ENCODE measurements at regions not wholly inside any gene's neighbourhood (a gene's known extent, or its start where the extent isn't known, plus 50 kb on each side); places are given as distances from the start of the nearest gene placed in this dataset.

DNA sequence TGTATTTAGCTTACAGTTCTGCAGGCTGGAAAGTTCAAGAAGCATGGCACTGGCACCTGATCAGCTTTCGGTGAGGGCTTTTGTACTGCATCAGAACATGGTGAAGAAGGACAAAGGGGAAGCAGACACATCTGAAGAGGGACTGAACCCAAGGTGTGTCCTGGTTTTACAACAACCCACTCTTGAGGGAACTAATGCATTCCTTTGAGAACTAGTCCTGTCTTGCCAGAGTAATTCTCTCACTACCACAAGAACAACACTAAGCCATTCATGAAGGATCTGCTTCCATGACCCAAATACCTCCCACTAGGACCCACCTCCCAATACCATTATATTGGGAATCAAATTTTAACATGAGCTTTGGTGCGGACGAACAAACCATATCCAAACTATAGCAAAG, 93.6 kb downstream of the RFC3 start:
- TF ChIP-seq, protein P1, sequence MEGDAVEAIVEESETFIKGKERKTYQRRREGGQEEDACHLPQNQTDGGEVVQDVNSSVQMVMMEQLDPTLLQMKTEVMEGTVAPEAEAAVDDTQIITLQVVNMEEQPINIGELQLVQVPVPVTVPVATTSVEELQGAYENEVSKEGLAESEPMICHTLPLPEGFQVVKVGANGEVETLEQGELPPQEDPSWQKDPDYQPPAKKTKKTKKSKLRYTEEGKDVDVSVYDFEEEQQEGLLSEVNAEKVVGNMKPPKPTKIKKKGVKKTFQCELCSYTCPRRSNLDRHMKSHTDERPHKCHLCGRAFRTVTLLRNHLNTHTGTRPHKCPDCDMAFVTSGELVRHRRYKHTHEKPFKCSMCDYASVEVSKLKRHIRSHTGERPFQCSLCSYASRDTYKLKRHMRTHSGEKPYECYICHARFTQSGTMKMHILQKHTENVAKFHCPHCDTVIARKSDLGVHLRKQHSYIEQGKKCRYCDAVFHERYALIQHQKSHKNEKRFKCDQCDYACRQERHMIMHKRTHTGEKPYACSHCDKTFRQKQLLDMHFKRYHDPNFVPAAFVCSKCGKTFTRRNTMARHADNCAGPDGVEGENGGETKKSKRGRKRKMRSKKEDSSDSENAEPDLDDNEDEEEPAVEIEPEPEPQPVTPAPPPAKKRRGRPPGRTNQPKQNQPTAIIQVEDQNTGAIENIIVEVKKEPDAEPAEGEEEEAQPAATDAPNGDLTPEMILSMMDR (IDR thresholded peaks at IDR 0.05; ENCODE audit: borderline replicate concordance, extremely low read depth, low read length, poor library complexity, severe bottlenecking) = no peak
- TF ChIP-seq EZH2 (IDR thresholded peaks at IDR 0.05; ENCODE audit: borderline replicate concordance, low read depth, low read length, severe bottlenecking) = no peak

Measured in DND-41 (cell line).